ENCODE measurements at regions not wholly inside any gene's neighbourhood (a gene's known extent, or its start where the extent isn't known, plus 50 kb on each side); places are given as distances from the start of the nearest gene placed in this dataset.

DNA sequence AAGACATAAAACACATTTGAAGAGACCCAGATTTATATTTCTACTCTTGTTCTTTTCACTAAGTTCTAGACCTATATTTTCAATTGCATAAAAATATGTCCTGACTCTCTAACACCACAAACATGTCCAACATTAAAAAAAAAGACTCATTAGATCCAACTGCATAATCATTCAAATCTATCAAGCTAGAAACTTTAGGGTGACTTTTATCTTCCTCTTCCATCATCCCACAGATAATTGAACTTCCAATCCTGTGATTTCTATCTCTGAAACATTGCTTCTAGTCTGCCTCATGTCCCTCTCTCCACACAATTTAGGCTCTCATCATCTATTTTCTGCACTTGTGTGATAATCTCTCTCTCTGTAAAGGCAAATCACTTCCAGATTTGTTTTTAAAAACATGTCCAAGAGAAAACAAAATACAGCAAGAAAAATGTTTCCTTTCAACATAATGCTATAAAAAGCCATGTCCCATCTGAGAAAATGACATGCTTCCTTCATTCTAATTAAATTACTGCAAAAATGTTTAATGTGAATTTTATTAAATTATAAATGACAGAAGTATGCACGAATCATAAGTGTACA is 615.9 kb downstream of the RNF144B start:
- no peaks in the 10 kb centered on the region for H3K9me2 ChIP-seq (replicated peaks; ENCODE audit: insufficient read depth, low read length)

DNA sequence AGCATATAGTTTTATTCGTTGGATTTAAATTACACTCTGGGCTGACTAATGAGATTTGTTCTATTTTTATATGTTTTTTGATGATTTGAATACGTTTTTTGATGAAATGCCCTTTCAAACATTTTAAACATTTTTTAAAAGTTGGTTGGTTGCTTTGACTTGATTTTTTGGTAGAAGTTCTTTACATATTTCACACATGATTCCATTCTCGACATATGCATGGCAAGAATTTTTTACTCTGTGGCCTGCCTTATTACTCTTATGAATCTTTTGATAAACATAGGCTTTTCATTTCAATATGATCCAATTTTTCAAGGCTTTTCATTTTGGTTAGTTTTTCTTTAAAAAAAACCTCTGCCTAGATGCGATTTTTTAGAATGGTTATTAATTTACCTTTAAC is 617.0 kb downstream of the RNF144B start:
- Histone ChIP-seq H3F3A (ENCODE audit: insufficient read depth) (no peaks in the 10 kb centered on the region), H3K4me3 (ENCODE audit: insufficient read depth, low read length, poor library complexity, severe bottlenecking) (no peak overlapping the region), H3K9ac (ENCODE audit: low read length) (no peak overlapping the region), H3K36me3 (ENCODE audit: low read length) (no peaks in the 10 kb centered on the region), H3K27ac (ENCODE audit: low read depth, low read length) (no peak overlapping the region), H3K4me2 (ENCODE audit: low read depth, low read length, poor library complexity, severe bottlenecking) (no peak overlapping the region), H4K20me1 (ENCODE audit: low read depth, low read length) (no peaks in the 10 kb centered on the region), H3K9me3 (ENCODE audit: insufficient read depth, low read length) (no peaks in the 10 kb centered on the region), H3K79me2 (ENCODE audit: insufficient read depth, low read length) (no peaks in the 10 kb centered on the region), H3K9me2 (replicated peaks; ENCODE audit: insufficient read depth, low read length) (no peaks in the 10 kb centered on the region), H3K27me3 (ENCODE audit: low read length) (no peaks in the 10 kb centered on the region), H2AFZ (ENCODE audit: low read depth, low read length, severe bottlenecking) (no peak overlapping the region)
- no peak for TF ChIP-seq CTCF (IDR thresholded peaks at IDR 0.05; ENCODE audit: insufficient read depth, low read length, poor library complexity, severe bottlenecking)
- TF ChIP-seq EZH2phosphoT487 (conservative IDR thresholded peaks at IDR 0.05; ENCODE audit: low read length): no peak

More for the DNA sequence above, 615.9 kb downstream of the RNF144B start:
- Histone ChIP-seq H3K9ac (ENCODE audit: low read length) (no peak overlapping the region), H2AFZ (ENCODE audit: low read depth, low read length, severe bottlenecking) (no peak overlapping the region), H4K20me1 (ENCODE audit: low read depth, low read length) (no peaks in the 10 kb centered on the region), H3K4me3 (ENCODE audit: insufficient read depth, low read length, poor library complexity, severe bottlenecking) (no peak overlapping the region), H3K36me3 (ENCODE audit: low read length) (no peaks in the 10 kb centered on the region), H3K27me3 (ENCODE audit: low read length) (no peaks in the 10 kb centered on the region), H3K27ac (ENCODE audit: low read depth, low read length) (no peak overlapping the region), H3F3A (ENCODE audit: insufficient read depth) (no peaks in the 10 kb centered on the region), H3K79me2 (ENCODE audit: insufficient read depth, low read length) (no peaks in the 10 kb centered on the region), H3K9me3 (ENCODE audit: insufficient read depth, low read length) (no peaks in the 10 kb centered on the region), H3K4me2 (ENCODE audit: low read depth, low read length, poor library complexity, severe bottlenecking) (no peak overlapping the region)
- no peak for TF ChIP-seq EZH2phosphoT487 (conservative IDR thresholded peaks at IDR 0.05; ENCODE audit: low read length)
- TF ChIP-seq CTCF (IDR thresholded peaks at IDR 0.05; ENCODE audit: insufficient read depth, low read length, poor library complexity, severe bottlenecking): no peak

DNA sequence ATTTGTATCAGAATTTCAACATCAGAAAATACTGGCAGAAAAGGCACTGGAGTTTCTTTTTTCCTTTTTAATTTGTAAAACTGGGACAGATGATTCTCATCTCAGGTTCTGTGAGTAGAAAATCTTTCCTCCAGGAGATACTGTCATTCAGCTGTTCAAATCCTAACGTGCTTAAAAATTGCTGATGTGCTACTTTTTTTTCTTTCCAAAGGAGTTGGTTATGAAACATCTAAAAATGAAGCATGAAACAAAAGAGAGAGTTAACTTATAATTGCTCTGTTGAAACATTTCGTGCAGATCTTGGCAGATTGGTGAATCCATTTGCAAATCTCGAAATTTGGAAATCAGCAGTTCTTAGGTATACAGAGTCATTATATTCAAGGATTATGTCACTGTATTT is 622.6 kb downstream of the RNF144B start:
- Histone ChIP-seq H3K4me2 (ENCODE audit: low read depth, low read length, poor library complexity, severe bottlenecking) (no peak overlapping the region), H3K79me2 (ENCODE audit: insufficient read depth, low read length) (no peaks in the 10 kb centered on the region), H3K27ac (ENCODE audit: low read depth, low read length) (no peak overlapping the region), H3K36me3 (ENCODE audit: low read length) (no peaks in the 10 kb centered on the region), H3K4me3 (ENCODE audit: insufficient read depth, low read length, poor library complexity, severe bottlenecking) (no peak overlapping the region), H3F3A (ENCODE audit: insufficient read depth) (no peaks in the 10 kb centered on the region), H3K27me3 (ENCODE audit: low read length) (no peaks in the 10 kb centered on the region), H3K9ac (ENCODE audit: low read length) (no peak overlapping the region), H3K9me2 (replicated peaks; ENCODE audit: insufficient read depth, low read length) (no peaks in the 10 kb centered on the region), H4K20me1 (ENCODE audit: low read depth, low read length) (no peaks in the 10 kb centered on the region), H2AFZ (ENCODE audit: low read depth, low read length, severe bottlenecking) (no peak overlapping the region), H3K9me3 (ENCODE audit: insufficient read depth, low read length) (no peaks in the 10 kb centered on the region)
- TF ChIP-seq CTCF (IDR thresholded peaks at IDR 0.05; ENCODE audit: insufficient read depth, low read length, poor library complexity, severe bottlenecking) (no peak), EZH2phosphoT487 (conservative IDR thresholded peaks at IDR 0.05; ENCODE audit: low read length) (no peak)
